Choroid plexus epithelial cell (primary cell): ENCODE measurements at regions not wholly inside any gene's neighbourhood (a gene's known extent, or its start where the extent isn't known, plus 50 kb on each side); places are given as distances from the start of the nearest gene placed in this dataset.

Source experiments
- DNase-seq: peaks from one replicate; pipeline ENCODE4 v3.0.0-alpha.2; 2010; ENCODE audit warnings: low read depth
- H3K4me3 ChIP-seq: 2 replicates; pipeline ENCODE4 v1.5.1; 2011; ENCODE audit warnings: low read depth, mild to moderate bottlenecking, control low read depth, low read length, moderate library complexity
- CTCF ChIP-seq: conservative IDR thresholded peaks from 2 replicates; pipeline ENCODE4 v1.5.1; 2011; ENCODE audit warnings: low read depth, mild to moderate bottlenecking, control low read depth, inconsistent platforms, low read length, moderate library complexity

- TF ChIP-seq CTCF = no peak
- no peak for DNase-seq
- H3K4me3 ChIP-seq = no peak overlapping the region
Observed at GRCh38 chr6:108779536-108780275, 68.5 kb upstream of the ARMC2 start.

GRCh38 chr6:108780784-108781183, 67.4 kb upstream of the ARMC2 start:
- no peak for TF ChIP-seq CTCF
- no peak overlapping the region for H3K4me3 ChIP-seq
- DNase-seq = no peak

GRCh38 chr6:108781419-108782100, 66.7 kb upstream of the ARMC2 start:
- DNase-seq = peak; percentile 13
- TF ChIP-seq CTCF = no peak
- H3K4me3 ChIP-seq = peak overlapping the region; percentile 70

GRCh38 chr6:108782179-108783041, 65.8 kb upstream of the ARMC2 start:
- H3K4me3 ChIP-seq = peak overlapping the region; percentile 70
- TF ChIP-seq CTCF = peak; percentile 94
- peak; percentile 85 for DNase-seq

- H3K4me3 ChIP-seq = no peak overlapping the region
- no peak for DNase-seq
- no peak for TF ChIP-seq CTCF
Observed at GRCh38 chr6:108785653-108786052, 62.6 kb upstream of the ARMC2 start.

GRCh38 chr6:108788416-108788815, 59.8 kb upstream of the ARMC2 start:
- no peak for TF ChIP-seq CTCF
- no peak for DNase-seq
- no peak overlapping the region for H3K4me3 ChIP-seq
